GM19397 (cell line): ENCODE measurements at regions not wholly inside any gene's neighbourhood (a gene's known extent, or its start where the extent isn't known, plus 50 kb on each side); places are given as distances from the start of the nearest gene placed in this dataset.
"Not testable (repeated sequence)": the region's sequence is repeated elsewhere in the genome, so short reads cannot be mapped to it uniquely, and the experiment has no call there.

Experiments
- ATAC-seq: cut with Tn5 transposase; IDR thresholded peaks from one replicate; pipeline ENCODE4 v1.9.1; 2021; ENCODE audit warnings: mild to moderate bottlenecking, moderate library complexity; ENCODE audit not compliant: unreplicated experiment

DNA sequence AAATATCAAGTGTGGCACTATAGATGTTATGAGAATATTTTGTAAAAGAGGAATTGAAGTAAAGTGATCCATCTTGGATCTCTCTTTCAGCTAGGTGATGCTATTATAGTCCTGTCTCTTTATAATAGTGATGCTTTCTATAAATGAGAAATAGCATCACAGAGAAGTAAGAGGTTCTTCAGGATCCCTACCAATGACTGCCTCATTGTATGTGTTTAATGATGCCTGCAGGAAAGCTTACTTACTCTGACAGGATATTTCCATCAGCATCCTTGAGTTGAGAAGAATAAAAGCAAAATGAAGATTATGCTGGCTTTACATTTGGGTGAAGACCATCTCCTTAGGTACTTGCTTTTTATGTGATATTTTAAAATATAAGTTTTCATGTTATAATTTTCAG lies 846.0 kb upstream of the LRFN5 start:
- ATAC-seq: no peak

- no peak for ATAC-seq
These were observed 848.6 kb upstream of the LRFN5 start for GRCh38 chr14:40758076-40758475.

GRCh38 chr14:40757376-40757950 lies 849.2 kb upstream of the LRFN5 start:
- no peak for ATAC-seq

GRCh38 chr14:40733206-40733605 lies 873.5 kb upstream of the LRFN5 start:
- no peak for ATAC-seq

DNA sequence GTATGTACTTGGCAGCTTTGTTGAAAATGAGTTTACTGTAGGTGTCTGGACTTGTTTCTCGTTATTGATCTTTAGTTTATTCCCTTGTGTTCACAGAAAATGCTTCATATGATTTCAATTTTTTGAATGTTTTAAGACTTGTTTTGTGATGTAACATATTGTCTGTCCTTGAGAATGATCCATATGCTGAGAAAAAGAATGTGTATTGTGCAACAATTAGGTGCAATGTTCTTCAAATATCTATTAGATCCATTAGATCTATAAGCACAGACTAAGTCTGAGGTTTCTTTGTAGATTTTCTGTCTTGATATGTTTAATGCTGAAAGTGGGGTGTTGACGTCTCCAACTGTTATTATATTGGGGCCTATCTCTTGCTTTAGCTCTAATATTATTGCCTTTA lies 879.6 kb upstream of the LRFN5 start:
- ATAC-seq: no peak

GRCh38 chr14:40713387-40713786 lies 893.3 kb upstream of the LRFN5 start:
- ATAC-seq: no peak

DNA sequence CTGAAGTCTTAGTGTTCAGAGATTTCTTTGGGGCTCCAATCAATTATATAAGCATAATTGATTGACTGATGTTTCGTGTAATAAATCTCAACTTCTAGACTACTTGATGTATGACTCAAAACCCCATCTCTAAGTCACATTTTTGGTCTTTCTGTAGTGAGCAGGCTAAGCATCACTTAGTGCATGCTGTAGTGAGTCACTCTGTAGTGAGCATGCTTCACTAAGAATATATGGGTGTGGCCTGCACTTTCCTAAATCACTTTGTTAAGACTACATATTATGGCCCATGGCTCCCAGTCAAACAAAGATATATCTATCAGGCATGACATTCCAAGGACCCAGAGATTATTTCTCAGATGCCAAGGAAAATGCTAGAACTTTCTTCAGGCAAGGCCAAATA lies 909.4 kb upstream of the LRFN5 start:
- ATAC-seq: no peak

GRCh38 chr14:40694023-40694422 lies 912.7 kb upstream of the LRFN5 start:
- ATAC-seq: no peak

DNA sequence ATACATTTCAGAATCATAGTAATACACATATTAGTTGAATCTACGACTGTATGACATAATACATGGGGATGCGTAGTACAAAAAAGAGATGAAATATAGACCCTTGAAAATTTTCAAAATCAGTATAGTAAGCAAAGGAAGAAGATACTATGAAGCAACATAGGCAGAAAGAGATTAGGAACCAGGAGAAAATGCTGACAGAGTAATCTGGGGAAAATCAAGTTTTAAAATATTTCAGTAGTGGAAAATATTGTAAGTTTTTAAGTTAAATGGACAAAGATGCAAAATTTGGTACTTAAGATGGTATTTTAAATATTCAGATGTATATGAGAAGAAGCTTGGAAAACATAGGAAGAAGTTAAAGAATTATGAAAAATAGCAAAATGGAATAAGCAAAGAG lies 915.6 kb upstream of the LRFN5 start:
- ATAC-seq: no peak

- ATAC-seq: no peak
These were observed 920.9 kb upstream of the LRFN5 start for GRCh38 chr14:40685764-40686163.

GRCh38 chr14:40684328-40684727 lies 922.3 kb upstream of the LRFN5 start:
- no peak for ATAC-seq

DNA sequence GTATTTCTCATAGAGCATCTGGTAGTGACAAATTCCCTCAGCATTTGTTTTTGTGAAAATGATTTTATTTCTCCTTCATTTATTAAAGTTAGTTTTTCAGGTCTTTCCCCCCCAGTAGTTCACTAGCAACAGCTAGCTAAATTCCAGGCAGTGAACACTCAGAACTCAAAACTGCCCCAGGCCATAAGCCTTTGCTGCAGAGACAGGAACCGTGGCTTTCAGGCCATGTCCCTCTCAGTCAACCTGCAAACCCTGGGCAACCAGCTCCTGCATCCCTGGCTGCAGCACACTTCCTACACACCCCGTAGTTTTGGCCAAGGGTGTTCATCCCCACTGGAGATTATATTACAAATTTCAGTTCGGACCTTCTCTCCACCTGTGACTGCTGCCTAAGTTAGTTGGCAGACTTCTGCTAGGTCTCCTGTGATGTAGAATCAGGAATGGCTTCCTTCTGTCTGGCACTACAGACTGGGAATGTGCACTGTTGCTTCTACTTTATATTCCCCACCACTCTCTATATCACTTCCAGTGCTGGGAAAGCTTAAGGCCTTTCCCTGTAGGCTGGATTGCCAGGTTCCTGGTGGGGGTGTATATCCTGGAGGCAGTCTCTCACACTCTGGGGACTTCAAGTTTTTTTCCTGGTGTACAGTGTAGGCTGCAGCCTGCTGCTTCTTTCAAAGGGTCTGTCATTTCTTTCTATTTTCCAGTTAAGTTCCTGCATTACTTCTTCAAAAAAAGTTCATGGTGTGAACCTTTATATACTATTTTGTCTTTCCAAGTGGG lies 924.4 kb upstream of the LRFN5 start:
- ATAC-seq: no peak

- ATAC-seq: no peak
These were observed 927.4 kb upstream of the LRFN5 start for GRCh38 chr14:40679256-40679655.

DNA sequence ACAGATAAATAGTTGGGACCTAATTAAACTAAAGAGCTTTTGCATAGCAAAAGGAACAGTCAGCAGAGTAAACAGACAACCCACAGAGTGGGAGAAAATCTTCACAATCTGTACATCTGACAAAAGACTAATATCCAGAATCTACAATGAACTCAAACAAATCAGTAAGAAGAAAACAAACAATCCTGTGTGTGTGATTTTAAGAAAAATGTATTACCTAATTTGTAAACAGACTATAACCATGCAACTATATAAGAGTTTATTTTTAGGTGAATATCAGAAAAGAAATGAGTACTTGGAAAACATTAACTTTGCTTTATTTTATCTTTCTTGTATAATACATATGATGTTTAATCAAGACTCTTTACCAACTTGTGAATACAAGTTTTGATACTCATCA lies 929.5 kb upstream of the LRFN5 start:
- ATAC-seq: not testable (repeated sequence)

- ATAC-seq: no peak
These were observed 932.2 kb upstream of the LRFN5 start for GRCh38 chr14:40674502-40674901.

- ATAC-seq: no peak
These were observed 950.4 kb upstream of the LRFN5 start for GRCh38 chr14:40656311-40656710.

GRCh38 chr14:40652089-40652691 lies 954.5 kb upstream of the LRFN5 start:
- no peak for ATAC-seq

DNA sequence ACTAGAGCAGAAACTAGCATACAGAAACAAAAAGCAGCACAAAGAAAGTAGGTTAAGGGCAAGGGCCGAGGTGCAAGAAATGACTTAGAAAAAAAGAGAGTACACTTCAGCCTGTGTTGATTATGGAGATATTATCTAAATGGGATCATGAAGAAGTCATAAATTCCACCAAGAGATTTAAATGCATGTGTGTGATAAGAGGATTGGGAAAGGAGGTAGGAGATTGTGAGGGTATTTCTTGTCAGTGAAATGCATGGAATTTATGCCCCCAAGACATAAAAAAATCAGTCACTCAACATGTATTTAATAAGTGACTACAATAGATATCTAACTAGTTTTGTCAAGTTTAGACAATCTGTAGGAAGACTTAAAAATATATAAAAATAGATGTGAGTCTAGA lies 976.2 kb upstream of the LRFN5 start:
- no peak for ATAC-seq

DNA sequence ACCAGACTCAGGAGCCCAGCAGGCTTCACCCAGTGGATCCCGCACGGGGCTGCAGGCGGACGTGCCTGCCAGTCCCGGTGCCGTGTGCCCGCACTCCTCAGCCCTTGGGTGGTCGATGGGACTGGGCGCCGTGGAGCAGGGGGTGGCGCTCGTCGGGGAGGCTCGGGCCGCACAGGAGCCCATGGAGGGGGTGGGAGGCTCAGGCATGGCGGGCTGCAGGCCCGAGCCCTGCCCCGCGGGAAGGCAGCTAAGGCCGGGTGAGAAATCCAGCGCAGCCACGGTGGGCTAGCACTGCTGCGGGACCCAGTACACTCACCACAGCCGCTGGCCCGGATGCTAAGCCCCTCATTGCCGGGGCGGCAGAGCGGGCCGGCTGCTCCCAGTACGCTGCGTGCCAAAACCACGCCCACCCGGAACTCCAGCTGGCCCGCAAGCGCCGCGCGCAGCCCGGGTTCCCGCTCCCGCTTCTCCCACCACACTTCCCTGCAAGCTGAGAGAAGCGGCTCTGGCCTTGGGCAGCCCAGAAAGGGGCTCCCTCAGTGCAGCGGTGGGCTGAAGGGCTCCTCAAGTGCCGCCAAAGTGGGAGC lies 977.0 kb upstream of the LRFN5 start:
- not testable (repeated sequence) for ATAC-seq

GRCh38 chr14:40629144-40629543 lies 977.5 kb upstream of the LRFN5 start:
- no peak for ATAC-seq

DNA sequence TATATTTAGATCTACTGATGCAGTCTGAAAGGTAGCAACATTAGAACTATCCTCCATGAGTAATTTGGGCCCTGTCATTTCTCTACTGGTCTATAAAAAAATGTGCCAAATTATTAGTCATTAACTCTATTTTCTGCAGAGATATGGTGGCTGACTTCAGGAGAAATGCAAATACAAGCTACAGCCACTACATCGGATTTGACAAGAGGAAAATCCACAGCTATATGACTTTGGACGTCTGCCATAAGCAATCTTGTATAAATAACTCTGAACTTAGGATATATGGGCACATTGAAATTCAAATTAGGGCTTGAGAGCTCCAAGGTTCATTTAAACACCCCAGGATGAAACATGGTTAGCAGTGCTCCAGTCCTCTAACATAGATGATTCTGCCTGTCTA lies 983.0 kb upstream of the LRFN5 start:
- ATAC-seq: no peak
